B cell (primary cell): ENCODE measurements at regions not wholly inside any gene's neighbourhood (a gene's known extent, or its start where the extent isn't known, plus 50 kb on each side); places are given as distances from the start of the nearest gene placed in this dataset.

Source experiments
- ATAC-seq: fragments of 200-7000 bp; cut with Tn5 transposase; one replicate; pipeline ENCODE4 v1.10.0; 2021; ENCODE audit warnings: low read depth, mild to moderate bottlenecking, moderate number of reproducible peaks, moderate library complexity
- CTCF ChIA-PET: fragments of 350-600 bp; sonication (Branson Sonifier 250); formaldehyde crosslinking; loops from one replicate; lab custom pipeline; 2021; ENCODE audit warnings: antibody characterized with exemption, inconsistent platforms; lab: Charles Lee
- POLR2A ChIA-PET: fragments of 350-600 bp; sonication (Branson Sonifier 250); formaldehyde crosslinking; loops from one replicate; lab custom pipeline; 2021; ENCODE audit warnings: antibody characterized with exemption; lab: Charles Lee
- DNase-seq: peaks from one replicate; pipeline ENCODE4 v3.0.0; 2013
- H2AFZ ChIP-seq: 2 replicates; pipeline ENCODE4 v1.6.1; 2012; ENCODE audit warnings: mild to moderate bottlenecking, low read depth, low read length; ENCODE audit not compliant: insufficient read depth, poor library complexity, severe bottlenecking
- H3K27ac ChIP-seq, 2 donors: 1 replicate in 1 of 2; 2 replicates in 1 of 2; pipeline ENCODE4 v1.5.1; 2012 to 2013; ENCODE audit warnings: low read length in 2 of 2, mild to moderate bottlenecking in 2 of 2, moderate library complexity in 1 of 2
- H3K27me3 ChIP-seq, 4 experiments: fragments of 200-600 bp in 1 of 4; sonication (generic) in 1 of 4; replicated peaks in 1 of 4; 1 replicate in 2 of 4; 2 replicates in 2 of 4; pipeline versions ENCODE4 v1.6.1 to v1.7.0; 2013 to 2016; ENCODE audit warnings: low read length in 3 of 4, mild to moderate bottlenecking in 2 of 4, mixed read lengths in 1 of 4, moderate library complexity in 1 of 4; ENCODE audit not compliant: insufficient read depth in 4 of 4, control insufficient read depth in 3 of 4; ENCODE audit errors: control extremely low read depth in 1 of 4
- H3K36me3 ChIP-seq, 2 experiments: replicated peaks in 1 of 2; 1 replicate in 1 of 2; 2 replicates in 1 of 2; pipeline versions ENCODE4 v1.6.1 to v1.7.1; 2013; ENCODE audit warnings: low read length in 1 of 2; ENCODE audit not compliant: insufficient read depth in 2 of 2, control insufficient read depth in 1 of 2; ENCODE audit errors: control extremely low read depth in 1 of 2, extremely low read depth in 1 of 2
- H3K4me1 ChIP-seq, 2 donors: fragments of 200-600 bp in 1 of 2; sonication (generic) in 1 of 2; 1 replicate in 1 of 2; 2 replicates in 1 of 2; pipeline versions ENCODE4 v1.5.1 to v1.6.1; 2013 to 2017; ENCODE audit warnings: low read length in 2 of 2; ENCODE audit not compliant: control insufficient read depth in 2 of 2, insufficient read depth in 2 of 2
- H3K4me2 ChIP-seq: replicated peaks from 2 replicates; pipeline ENCODE3; 2012; ENCODE audit warnings: mild to moderate bottlenecking, low read depth, low read length; ENCODE audit not compliant: poor library complexity, severe bottlenecking
- H3K4me3 ChIP-seq, 5 experiments: fragments of 200-600 bp in 1 of 5; sonication (generic) in 1 of 5; 1 replicate in 3 of 5; 2 replicates in 2 of 5; pipeline versions ENCODE4 v1.5.1 to v1.7.0; 2011 to 2016; ENCODE audit warnings: low read length in 4 of 5, mild to moderate bottlenecking in 4 of 5, low read depth in 2 of 5, control low read depth in 1 of 5, moderate library complexity in 1 of 5; ENCODE audit not compliant: insufficient read depth in 1 of 5; ENCODE audit errors: control extremely low read depth in 1 of 5, extremely low read depth in 1 of 5
- H3K79me2 ChIP-seq: fragments of 200-600 bp; sonication (generic); one replicate; pipeline ENCODE4 v1.6.0; 2016; ENCODE audit warnings: low read length; ENCODE audit not compliant: control insufficient read depth, insufficient read depth
- H3K9ac ChIP-seq: fragments of 200-600 bp; sonication (generic); 2 replicates; pipeline ENCODE4 v1.6.1; 2017; ENCODE audit warnings: mild to moderate bottlenecking, low read length, moderate library complexity
- H3K9me3 ChIP-seq, 3 donors: one replicate each; pipeline versions ENCODE4 v1.6.1 to v1.7.1; 2013; ENCODE audit warnings: low read length in 2 of 3; ENCODE audit not compliant: control insufficient read depth in 2 of 3, insufficient read depth in 1 of 3; ENCODE audit errors: control extremely low read depth in 1 of 3
- H4K20me1 ChIP-seq: 2 replicates; pipeline ENCODE4 v1.6.0; 2012; ENCODE audit warnings: mild to moderate bottlenecking, low read length; ENCODE audit not compliant: insufficient read depth, control insufficient read depth, poor library complexity, severe bottlenecking
- H3K27ac Mint-ChIP-seq: one replicate; pipeline ENCODE4 v1.8.0; 2021; ENCODE audit warnings: mixed read lengths
- H3K27me3 Mint-ChIP-seq: one replicate; pipeline ENCODE4 v1.8.0; 2021; ENCODE audit warnings: mixed read lengths
- H3K4me1 Mint-ChIP-seq: one replicate; pipeline ENCODE4 v1.8.0; 2021; ENCODE audit warnings: mixed read lengths
- H3K4me3 Mint-ChIP-seq: one replicate; pipeline ENCODE4 v1.8.0; 2021; ENCODE audit warnings: mixed read lengths
- H3K9me3 Mint-ChIP-seq: one replicate; pipeline ENCODE4 v1.8.0; 2022; ENCODE audit warnings: mixed read lengths; ENCODE audit not compliant: insufficient read depth
- EZH2 ChIP-seq: IDR thresholded peaks from 2 replicates; pipeline ENCODE4 v1.6.1; 2012; ENCODE audit warnings: borderline replicate concordance, low read depth, mild to moderate bottlenecking, moderate library complexity, low read length; ENCODE audit not compliant: insufficient read depth, poor library complexity, severe bottlenecking
- WGBS: methylation state at CpG from one replicate; pipeline ENCODE4 v1.1.5; 2013; ENCODE audit warnings: missing lambda C conversion rate; ENCODE audit not compliant: insufficient coverage; 5-methylcytosine and 5-hydroxymethylcytosine counted together
- intact Hi-C: fragments of 100-400 bp; cut with micrococcal nuclease; formaldehyde crosslinking; loops from one replicate; pipeline ENCODE4 v1.10.0; 2022
- TF ChIP-seq, protein P1 (sequence below): fragments of 200-600 bp; IDR thresholded peaks from one replicate; pipeline ENCODE4 v1.8.0; 2022; ENCODE audit warnings: antibody characterized with exemption, mild to moderate bottlenecking

DNA sequence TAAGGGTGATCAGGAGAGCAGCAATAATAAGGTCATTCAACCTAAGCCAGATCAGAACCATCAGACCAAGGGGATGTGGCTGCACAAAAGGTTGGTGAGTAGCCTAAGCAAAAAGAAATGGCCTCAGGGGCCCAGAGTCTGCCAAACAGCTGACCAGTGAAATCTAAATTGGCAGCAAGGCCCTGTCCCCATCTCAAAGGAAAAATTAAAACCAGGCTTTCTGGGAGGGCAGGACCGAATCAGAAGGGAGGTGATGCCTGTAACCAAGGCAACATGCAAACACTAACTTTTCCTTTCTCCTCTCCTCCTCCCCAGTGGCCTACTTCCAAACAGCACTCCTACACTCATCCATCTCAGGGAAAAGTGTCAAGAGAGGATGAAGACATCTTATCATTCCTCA lies 256.4 kb downstream of the NUAK1 start:
- Histone ChIP-seq H3K4me2 (no peak overlapping the region), H3K79me2 (no peaks in the 10 kb centered on the region), H3K4me3 (no peak overlapping the region), H3K27ac (no peak overlapping the region), H3K36me3 (no peaks in the 10 kb centered on the region), H2AFZ (no peak overlapping the region), H3K4me1 (no peaks in the 10 kb centered on the region), H3K27me3 (no peaks in the 10 kb centered on the region), H3K9me3 (no peaks in the 10 kb centered on the region), H3K9ac (no peak overlapping the region), H4K20me1 (no peaks in the 10 kb centered on the region)
- TF ChIP-seq, protein P1, sequence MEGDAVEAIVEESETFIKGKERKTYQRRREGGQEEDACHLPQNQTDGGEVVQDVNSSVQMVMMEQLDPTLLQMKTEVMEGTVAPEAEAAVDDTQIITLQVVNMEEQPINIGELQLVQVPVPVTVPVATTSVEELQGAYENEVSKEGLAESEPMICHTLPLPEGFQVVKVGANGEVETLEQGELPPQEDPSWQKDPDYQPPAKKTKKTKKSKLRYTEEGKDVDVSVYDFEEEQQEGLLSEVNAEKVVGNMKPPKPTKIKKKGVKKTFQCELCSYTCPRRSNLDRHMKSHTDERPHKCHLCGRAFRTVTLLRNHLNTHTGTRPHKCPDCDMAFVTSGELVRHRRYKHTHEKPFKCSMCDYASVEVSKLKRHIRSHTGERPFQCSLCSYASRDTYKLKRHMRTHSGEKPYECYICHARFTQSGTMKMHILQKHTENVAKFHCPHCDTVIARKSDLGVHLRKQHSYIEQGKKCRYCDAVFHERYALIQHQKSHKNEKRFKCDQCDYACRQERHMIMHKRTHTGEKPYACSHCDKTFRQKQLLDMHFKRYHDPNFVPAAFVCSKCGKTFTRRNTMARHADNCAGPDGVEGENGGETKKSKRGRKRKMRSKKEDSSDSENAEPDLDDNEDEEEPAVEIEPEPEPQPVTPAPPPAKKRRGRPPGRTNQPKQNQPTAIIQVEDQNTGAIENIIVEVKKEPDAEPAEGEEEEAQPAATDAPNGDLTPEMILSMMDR: no peak
- TF ChIP-seq EZH2: no peak
- H3K4me1 Mint-ChIP-seq: no peaks in the 10 kb centered on the region
- intact Hi-C loops: no loop called here
- DNase-seq: no peak
- POLR2A ChIA-PET: no interaction called here
- CTCF ChIA-PET: no interaction called here
- no peaks in the 10 kb centered on the region for H3K9me3 Mint-ChIP-seq
- peaks cover 3% of the 10 kb centered on the region for H3K27me3 Mint-ChIP-seq
- 86% methylated on average over 1 of the region's 1 CpG for WGBS
- ATAC-seq: no peak
- no peak overlapping the region for H3K27ac Mint-ChIP-seq
- H3K4me3 Mint-ChIP-seq: no peak overlapping the region

DNA sequence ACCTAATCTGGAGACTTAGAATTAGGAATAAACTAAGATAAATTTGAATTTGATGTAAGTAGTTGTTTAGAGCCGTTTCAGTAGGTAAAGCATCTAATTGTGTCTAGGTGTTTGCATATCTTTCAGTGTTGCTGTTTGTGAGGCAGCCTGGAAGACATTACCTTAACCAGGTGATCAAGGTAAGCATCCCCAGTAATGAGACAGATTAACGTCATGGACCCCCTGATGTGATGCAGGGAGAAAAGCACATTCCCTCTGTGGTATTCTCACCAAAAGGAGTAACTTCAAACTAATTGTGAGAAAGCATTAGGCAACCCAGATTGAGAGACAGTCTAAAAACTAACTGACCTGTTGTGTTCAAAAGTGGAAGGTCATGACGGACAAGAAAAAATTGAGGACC lies 251.6 kb downstream of the NUAK1 start:
- intact Hi-C loops: no loop called here
- H2AFZ ChIP-seq: no peak overlapping the region
- no peak overlapping the region for H3K4me3 Mint-ChIP-seq
- no peak overlapping the region for H3K9ac ChIP-seq
- DNase-seq (no peak), ATAC-seq (no peak)
- no peaks in the 10 kb centered on the region for H3K79me2 ChIP-seq
- no peaks in the 10 kb centered on the region for H3K9me3 Mint-ChIP-seq
- H3K36me3 ChIP-seq: no peaks in the 10 kb centered on the region
- H3K27ac ChIP-seq: no peak overlapping the region
- ChIA-PET POLR2A (no interaction called here), CTCF (no interaction called here)
- TF ChIP-seq EZH2: no peak
- TF ChIP-seq, protein P1: no peak
- H3K9me3 ChIP-seq: no peaks in the 10 kb centered on the region
- H3K4me3 ChIP-seq: no peak overlapping the region
- H4K20me1 ChIP-seq: no peaks in the 10 kb centered on the region
- no peaks in the 10 kb centered on the region for H3K4me1 Mint-ChIP-seq
- WGBS: 87% methylated on average over 3 of the region's 3 CpGs
- H3K27ac Mint-ChIP-seq: no peak overlapping the region
- no peaks in the 10 kb centered on the region for H3K4me1 ChIP-seq
- no peak overlapping the region for H3K4me2 ChIP-seq
- no peaks in the 10 kb centered on the region for H3K27me3 ChIP-seq
- H3K27me3 Mint-ChIP-seq: peaks cover 3% of the 10 kb centered on the region
